Medulla oblongata (tissue), 1 donor: ENCODE measurements at regions not wholly inside any gene's neighbourhood (a gene's known extent, or its start where the extent isn't known, plus 50 kb on each side); places are given as distances from the start of the nearest gene placed in this dataset.
"Not testable (repeated sequence)": the region's sequence is repeated elsewhere in the genome, so short reads cannot be mapped to it uniquely, and the experiment has no call there.

Experiments used
- DNase-seq: peaks from one replicate; pipeline ENCODE4 v3.0.0-alpha.2; 2015; ENCODE audit errors: extremely low spot score

- no peak for DNase-seq
Measured at GRCh38 chr17:33941744-33942143, 313.3 kb upstream of the CCL2 start.

- no peak for DNase-seq
Measured at GRCh38 chr17:33942414-33942813, 312.7 kb upstream of the CCL2 start.

- no peak for DNase-seq
Measured at GRCh38 chr17:33944412-33944811, 310.7 kb upstream of the CCL2 start.

- no peak for DNase-seq
Measured at GRCh38 chr17:33944826-33945225, 310.3 kb upstream of the CCL2 start.

GRCh38 chr17:33945646-33946546 lies 309.2 kb upstream of the CCL2 start:
- no peak for DNase-seq

GRCh38 chr17:33947762-33948161 lies 307.3 kb upstream of the CCL2 start:
- no peak for DNase-seq

- DNase-seq = no peak
Measured at GRCh38 chr17:33948309-33948708, 306.8 kb upstream of the CCL2 start.

- DNase-seq = no peak
Measured at GRCh38 chr17:33949100-33949499, 306.0 kb upstream of the CCL2 start.

- DNase-seq = no peak
Measured at GRCh38 chr17:33950061-33950460, 305.0 kb upstream of the CCL2 start.

GRCh38 chr17:33952425-33952824 lies 302.7 kb upstream of the CCL2 start:
- no peak for DNase-seq

- DNase-seq = no peak
Measured at GRCh38 chr17:33954597-33954996, 300.5 kb upstream of the CCL2 start.

GRCh38 chr17:33955461-33955860 lies 299.6 kb upstream of the CCL2 start:
- DNase-seq = no peak

GRCh38 chr17:33959098-33959497 lies 296.0 kb upstream of the CCL2 start:
- not testable (repeated sequence) for DNase-seq

GRCh38 chr17:33962857-33963655 lies 292.0 kb upstream of the CCL2 start:
- DNase-seq = peak; percentile 45

- DNase-seq = peak; percentile 62
Measured at GRCh38 chr17:33964344-33964979, 290.6 kb upstream of the CCL2 start.

GRCh38 chr17:33966410-33967059 lies 288.6 kb upstream of the CCL2 start:
- DNase-seq = no peak

- no peak for DNase-seq
Measured at GRCh38 chr17:33967608-33968349, 287.3 kb upstream of the CCL2 start.

GRCh38 chr17:33968350-33969044 lies 286.6 kb upstream of the CCL2 start:
- peak; percentile 21 for DNase-seq

- DNase-seq = no peak
Measured at GRCh38 chr17:33970279-33970678, 284.8 kb upstream of the CCL2 start.

- peak; percentile 61 for DNase-seq
Measured at GRCh38 chr17:33972763-33973162, 282.3 kb upstream of the CCL2 start.
